Right lobe of liver (tissue), 6 donors: ENCODE measurements at regions not wholly inside any gene's neighbourhood (a gene's known extent, or its start where the extent isn't known, plus 50 kb on each side); places are given as distances from the start of the nearest gene placed in this dataset.

ENCODE experiments used
- ATAC-seq, 4 donors: fragments of 200-7000 bp; cut with Tn5 transposase; one replicate each; pipeline ENCODE4 v1.9.1; 2020; ENCODE audit warnings: mild to moderate bottlenecking in 4 of 4, moderate library complexity in 4 of 4
- DNase-seq, 3 donors: peaks; one replicate each; pipeline ENCODE4 v3.0.0-alpha.2; 2020
- H3K27ac ChIP-seq, 3 donors: fragments of 200-600 bp; one replicate each; pipeline ENCODE4 v1.8.0; 2022
- H3K27me3 ChIP-seq, 2 donors: fragments of 200-600 bp; one replicate each; pipeline ENCODE4 v1.8.0; 2022
- H3K36me3 ChIP-seq, 4 donors: fragments of 200-600 bp; sonication (generic) in 1 of 4; one replicate each; pipeline versions ENCODE4 v1.5.1 to v1.8.0; 2017 to 2022; ENCODE audit warnings: control low read depth in 1 of 4
- H3K4me1 ChIP-seq, 4 donors: fragments of 200-600 bp; sonication (generic) in 1 of 4; one replicate each; pipeline versions ENCODE4 v1.5.1 to v1.8.0; 2017 to 2022; ENCODE audit warnings: control low read depth in 1 of 4
- H3K4me3 ChIP-seq, 3 donors: fragments of 200-600 bp; one replicate each; pipeline ENCODE4 v1.8.0; 2022
- H3K9me3 ChIP-seq, 4 donors: fragments of 200-600 bp; sonication (generic) in 1 of 4; one replicate each; pipeline versions ENCODE4 v1.5.1 to v1.8.0; 2017 to 2022; ENCODE audit warnings: control low read depth in 1 of 4
- CTCF ChIP-seq, 4 donors: fragments of 200-600 bp in 3 of 4; fragments of 450-650 bp in 1 of 4; IDR thresholded peaks; one replicate each; pipeline versions ENCODE4 v1.5.1 to v1.8.0; 2016 to 2022; ENCODE audit warnings: antibody characterized with exemption in 4 of 4, mild to moderate bottlenecking in 2 of 4
- POLR2A ChIP-seq: fragments of 450-650 bp; IDR thresholded peaks from one replicate; pipeline ENCODE4 v1.6.1; 2017; ENCODE audit warnings: antibody characterized with exemption, mild to moderate bottlenecking
- WGBS: methylation state at CpG from one replicate; pipeline ENCODE4 v1.1.6; 2018; ENCODE audit warnings: low coverage, low lambda C conversion rate; ENCODE audit not compliant: insufficient coverage; ENCODE audit errors: missing lambda C conversion rate; 5-methylcytosine and 5-hydroxymethylcytosine counted together
- intact Hi-C, 2 donors: fragments of 100-400 bp; cut with DNase I; formaldehyde crosslinking; loops; one replicate each; pipeline versions ENCODE4 v1.11.2 to v1.14.1; 2022
- donor health status: DM: no; HTN: yes; CAD: no.
- donor health status: DM: no; HTN: no; CAD: no.
- donor health status: DM: no; HTN: no; CAD: no.
- donor health status: DM: no; HTN: yes; CAD: no.
- donor health status: DM: no; HTN: yes; CAD: no.

DNA sequence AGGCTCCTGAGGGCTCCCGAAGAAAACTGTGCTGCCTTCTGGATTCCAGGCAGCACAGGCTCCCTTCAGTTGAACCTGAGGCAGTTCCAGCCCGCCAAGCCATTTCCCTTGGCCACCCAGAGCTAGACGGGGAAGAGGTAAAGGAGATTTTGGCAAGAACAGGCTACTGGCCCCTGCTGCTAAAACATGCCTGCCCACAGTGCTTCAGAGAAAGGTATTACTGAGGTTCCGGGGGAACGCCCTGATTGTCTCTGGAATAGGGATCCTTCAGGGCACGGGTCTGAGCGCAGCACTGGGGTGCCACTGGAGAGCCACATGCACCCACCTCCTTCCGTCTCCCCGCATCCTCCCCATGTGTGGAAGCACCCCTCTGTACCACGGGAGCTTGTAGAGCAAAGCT lies 247.4 kb downstream of the BAMBI start:
- no peak for TF ChIP-seq CTCF (IDR thresholded peaks at IDR 0.05)
- TF ChIP-seq POLR2A, result no peak
- no peaks in the 10 kb centered on the region for H3K9me3 ChIP-seq
- intact Hi-C loops, result no loop called here
- no peak for ATAC-seq
- H3K36me3 ChIP-seq, result no peaks in the 10 kb centered on the region
- H3K4me1 ChIP-seq, result no peaks in the 10 kb centered on the region
- H3K27ac ChIP-seq, result no peak overlapping the region
- no peak overlapping the region for H3K4me3 ChIP-seq
- WGBS, result no CpG with 5 or more reads among the region's 10 CpGs
- no peaks in the 10 kb centered on the region for H3K27me3 ChIP-seq
- no peak for DNase-seq

DNA sequence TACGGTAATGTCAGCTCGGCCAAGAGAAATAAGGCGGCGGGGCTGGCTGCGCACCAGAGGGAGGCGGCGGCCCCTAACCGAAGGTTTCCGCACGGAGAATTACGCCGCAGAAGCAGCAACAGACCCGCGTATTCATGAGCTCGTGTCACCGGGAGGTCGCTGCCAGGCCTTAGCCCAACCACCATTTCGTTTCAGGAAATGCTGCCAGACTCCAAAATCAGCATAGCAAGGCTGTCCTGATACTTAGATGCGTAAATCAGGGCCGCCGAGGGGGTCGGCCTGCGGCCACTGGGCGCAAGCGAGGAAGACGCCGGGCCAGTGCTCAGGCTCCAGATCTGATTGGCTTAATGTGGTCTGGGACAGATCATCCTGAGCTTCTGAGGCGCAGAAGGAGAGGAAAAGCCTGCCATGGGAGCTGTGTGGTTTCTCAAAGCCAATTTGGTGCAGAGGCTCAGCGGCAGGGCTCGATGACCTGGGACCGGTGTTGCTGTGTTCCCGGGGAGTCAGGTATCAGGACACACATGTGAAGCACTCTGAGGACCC lies 247.9 kb downstream of the BAMBI start:
- Histone ChIP-seq H3K4me3 (no peak overlapping the region), H3K27me3 (no peaks in the 10 kb centered on the region), H3K27ac (no peak overlapping the region), H3K9me3 (no peaks in the 10 kb centered on the region), H3K4me1 (no peaks in the 10 kb centered on the region), H3K36me3 (no peaks in the 10 kb centered on the region)
- DNase-seq (no peak), ATAC-seq (no peak)
- intact Hi-C loops, result no loop called here
- TF ChIP-seq POLR2A, result no peak
- no peak for TF ChIP-seq CTCF (IDR thresholded peaks at IDR 0.05)
- WGBS, result 26% methylated on average over 3 of the region's 32 CpGs

DNA sequence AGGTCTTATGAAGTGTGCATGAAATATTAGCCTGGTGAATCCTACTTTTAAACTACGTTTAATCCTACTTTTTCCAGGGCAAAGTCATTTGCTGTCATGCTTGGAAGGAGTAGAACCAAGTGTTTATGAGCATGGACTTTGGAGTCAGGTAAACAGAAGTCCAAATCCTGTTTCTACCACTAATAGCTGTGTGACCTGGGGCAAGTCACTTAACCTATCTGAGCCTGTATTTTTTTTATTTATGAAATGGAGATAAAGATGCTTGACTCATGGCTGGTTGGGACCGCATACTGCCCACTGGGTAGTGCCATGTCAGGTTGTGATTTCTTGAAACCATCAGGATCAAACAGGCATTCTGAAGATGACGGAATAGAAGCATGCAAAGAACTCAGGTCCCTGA lies 249.6 kb downstream of the BAMBI start:
- ATAC-seq, result no peak
- H3K4me1 ChIP-seq, result no peaks in the 10 kb centered on the region
- DNase-seq, result no peak
- 77% methylated on average over 2 of the region's 3 CpGs for WGBS
- no peaks in the 10 kb centered on the region for H3K9me3 ChIP-seq
- TF ChIP-seq CTCF (IDR thresholded peaks at IDR 0.05) (no peak), POLR2A (no peak)
- H3K36me3 ChIP-seq, result no peaks in the 10 kb centered on the region
- intact Hi-C loops, result no loop called here
- H3K4me3 ChIP-seq, result no peak overlapping the region
- no peak overlapping the region for H3K27ac ChIP-seq
- no peaks in the 10 kb centered on the region for H3K27me3 ChIP-seq

DNA sequence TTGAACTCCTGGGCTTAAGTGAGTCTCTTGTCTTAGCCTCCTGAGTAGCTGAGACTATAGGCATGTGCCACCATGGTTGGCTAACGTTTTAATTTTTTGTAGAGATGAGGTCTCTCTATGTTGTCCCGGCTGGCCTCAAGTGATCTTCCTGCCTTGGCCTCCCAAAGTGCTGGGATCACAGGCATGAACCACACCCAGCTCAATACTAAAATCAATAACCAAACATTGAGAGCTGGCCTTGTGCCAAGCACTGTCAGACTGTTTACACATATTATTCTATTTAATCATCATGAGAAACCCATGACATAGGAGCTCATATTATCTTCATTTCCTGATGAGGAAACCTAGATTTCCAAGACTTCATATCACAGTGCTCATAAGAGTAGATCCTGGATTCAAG lies 251.2 kb downstream of the BAMBI start:
- TF ChIP-seq CTCF (IDR thresholded peaks at IDR 0.05) (no peak), POLR2A (no peak)
- DNase-seq (no peak), ATAC-seq (no peak)
- no peak overlapping the region for H3K27ac ChIP-seq
- no peak overlapping the region for H3K4me3 ChIP-seq
- H3K27me3 ChIP-seq, result no peaks in the 10 kb centered on the region
- H3K4me1 ChIP-seq, result no peaks in the 10 kb centered on the region
- WGBS, result 17% methylated on average over 1 of the region's 2 CpGs
- no peaks in the 10 kb centered on the region for H3K9me3 ChIP-seq
- intact Hi-C loops, result no loop called here
- no peaks in the 10 kb centered on the region for H3K36me3 ChIP-seq

DNA sequence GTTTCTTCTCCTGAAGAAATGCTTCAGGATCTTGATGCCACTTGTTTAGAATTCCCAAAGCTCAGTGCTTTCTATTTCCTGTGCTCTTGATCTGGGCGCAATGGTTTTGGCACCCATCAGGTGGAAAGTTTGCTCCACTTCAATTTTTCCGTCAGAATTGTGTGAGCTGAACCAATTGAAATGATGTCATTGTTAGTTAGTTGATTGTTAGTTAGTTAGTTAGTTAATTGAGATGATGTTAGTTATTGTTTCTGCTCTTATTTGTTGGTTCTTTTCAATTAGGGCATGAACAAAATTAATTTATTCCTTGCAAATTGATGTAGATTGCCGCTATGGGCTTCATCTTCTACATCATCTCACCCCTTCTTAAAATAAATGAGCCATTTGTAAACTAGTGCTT lies 252.6 kb downstream of the BAMBI start:
- WGBS, result 76% methylated on average over 3 of the region's 3 CpGs
- TF ChIP-seq POLR2A (no peak), CTCF (IDR thresholded peaks at IDR 0.05) (no peak)
- intact Hi-C loops, result no loop called here
- Histone ChIP-seq H3K4me3 (no peak overlapping the region), H3K4me1 (no peaks in the 10 kb centered on the region), H3K36me3 (no peaks in the 10 kb centered on the region), H3K27ac (no peak overlapping the region), H3K9me3 (no peaks in the 10 kb centered on the region), H3K27me3 (no peaks in the 10 kb centered on the region)
- DNase-seq (no peak), ATAC-seq (no peak)
